Neuronal stem cell (in vitro differentiated cells): ENCODE measurements at regions not wholly inside any gene's neighbourhood (a gene's known extent, or its start where the extent isn't known, plus 50 kb on each side); places are given as distances from the start of the nearest gene placed in this dataset.

Experiments
- DNase-seq: peaks from one replicate; pipeline ENCODE4 v3.0.0-alpha.2; 2013; ENCODE audit warnings: low spot score
- H2AFZ ChIP-seq: one replicate; pipeline ENCODE4 v1.6.1; 2013; ENCODE audit warnings: mild to moderate bottlenecking, low read length, inconsistent platforms
- H2AK5ac ChIP-seq: 2 replicates; pipeline ENCODE4 v1.6.1; 2013; ENCODE audit warnings: low read depth, mild to moderate bottlenecking, inconsistent platforms, low read length, moderate library complexity, mixed read lengths
- H2BK120ac ChIP-seq: 2 replicates; pipeline ENCODE4 v1.6.1; 2013; ENCODE audit warnings: low read depth, mild to moderate bottlenecking, inconsistent platforms, low read length, moderate library complexity, mixed read lengths
- H2BK12ac ChIP-seq: one replicate; pipeline ENCODE4 v1.6.1; 2013; ENCODE audit warnings: low read length, inconsistent platforms
- H2BK15ac ChIP-seq: 2 replicates; pipeline ENCODE4 v1.6.1; 2013; ENCODE audit warnings: mild to moderate bottlenecking, low read length, inconsistent platforms, mixed read lengths
- H2BK5ac ChIP-seq: one replicate; pipeline ENCODE4 v1.6.1; 2013; ENCODE audit warnings: inconsistent platforms, mild to moderate bottlenecking, low read length, moderate library complexity
- H3K14ac ChIP-seq: one replicate; pipeline ENCODE4 v1.6.1; 2013; ENCODE audit warnings: low read length, inconsistent platforms
- H3K18ac ChIP-seq: 2 replicates; pipeline ENCODE4 v1.6.1; 2013; ENCODE audit warnings: low read length, inconsistent platforms
- H3K23ac ChIP-seq: 2 replicates; pipeline ENCODE4 v1.6.1; 2013; ENCODE audit warnings: low read depth, mild to moderate bottlenecking, mixed read lengths, low read length, inconsistent platforms; ENCODE audit not compliant: poor library complexity
- H3K27ac ChIP-seq: replicated peaks from 3 replicates; pipeline ENCODE4 v1.5.1; 2013; ENCODE audit warnings: low read length, inconsistent platforms
- H3K27me3 ChIP-seq, 3 experiments: 2 replicates each; pipeline ENCODE4 v1.6.1; 2013; ENCODE audit warnings: low read length in 3 of 3, mild to moderate bottlenecking in 2 of 3, inconsistent platforms in 1 of 3, low read depth in 1 of 3, mixed read lengths in 1 of 3, moderate library complexity in 1 of 3; ENCODE audit not compliant: control insufficient read depth in 3 of 3, insufficient read depth in 3 of 3
- H3K36me3 ChIP-seq, 2 donors: replicated peaks in 1 of 2; 2 replicates each; pipeline ENCODE4 v1.6.1; 2013; ENCODE audit warnings: low read length in 2 of 2; ENCODE audit not compliant: control insufficient read depth in 2 of 2, insufficient read depth in 2 of 2
- H3K4ac ChIP-seq: 2 replicates; pipeline ENCODE4 v1.6.1; 2013; ENCODE audit warnings: inconsistent platforms, mild to moderate bottlenecking, low read length, moderate library complexity
- H3K4me1 ChIP-seq, 2 donors: 1 replicate in 1 of 2; 2 replicates in 1 of 2; pipeline ENCODE4 v1.6.1; 2013; ENCODE audit warnings: low read length in 2 of 2, low read depth in 1 of 2; ENCODE audit not compliant: control insufficient read depth in 2 of 2, insufficient read depth in 1 of 2
- H3K4me2 ChIP-seq: one replicate; pipeline ENCODE4 v1.6.1; 2013; ENCODE audit warnings: mild to moderate bottlenecking, low read length, inconsistent platforms; ENCODE audit not compliant: insufficient read depth, poor library complexity, severe bottlenecking
- H3K4me3 ChIP-seq, 2 donors: 2 replicates each; pipeline ENCODE4 v1.5.1; 2013; ENCODE audit warnings: low read length in 2 of 2, mild to moderate bottlenecking in 2 of 2, inconsistent platforms in 1 of 2, moderate library complexity in 1 of 2
- H3K79me1 ChIP-seq: one replicate; pipeline ENCODE4 v1.6.1; 2013; ENCODE audit warnings: low read depth, mild to moderate bottlenecking, inconsistent platforms, low read length, moderate library complexity
- H3K9ac ChIP-seq: one replicate; pipeline ENCODE4 v1.6.1; 2013; ENCODE audit warnings: mild to moderate bottlenecking, low read depth, low read length, inconsistent platforms; ENCODE audit not compliant: poor library complexity
- H3K9me3 ChIP-seq, 2 donors: replicated peaks in 1 of 2; 2 replicates each; pipeline versions ENCODE3 to v1.6.1; 2013; ENCODE audit warnings: low read length in 2 of 2, mild to moderate bottlenecking in 2 of 2, inconsistent platforms in 1 of 2, low read depth in 1 of 2, mixed read lengths in 1 of 2, moderate library complexity in 1 of 2; ENCODE audit not compliant: control insufficient read depth in 2 of 2, insufficient read depth in 1 of 2
- H4K8ac ChIP-seq: one replicate; pipeline ENCODE4 v1.6.1; 2013; ENCODE audit warnings: low read depth, mild to moderate bottlenecking, inconsistent platforms, low read length, moderate library complexity
- H4K91ac ChIP-seq: one replicate; pipeline ENCODE4 v1.6.1; 2013; ENCODE audit warnings: low read length, low read depth, mild to moderate bottlenecking, inconsistent platforms; ENCODE audit not compliant: poor library complexity
- WGBS, 2 donors: extraction: QIAGEN DNeasy Blood & Tissue Kit; methylation state at CpG; one replicate each; pipeline ENCODE4 v1.1.7; 2013; ENCODE audit warnings: missing lambda C conversion rate in 2 of 2, mixed read lengths in 1 of 2; ENCODE audit not compliant: insufficient read length in 2 of 2, insufficient replicate concordance in 1 of 2; ENCODE audit errors: extremely low coverage in 2 of 2; 5-methylcytosine and 5-hydroxymethylcytosine counted together

DNA sequence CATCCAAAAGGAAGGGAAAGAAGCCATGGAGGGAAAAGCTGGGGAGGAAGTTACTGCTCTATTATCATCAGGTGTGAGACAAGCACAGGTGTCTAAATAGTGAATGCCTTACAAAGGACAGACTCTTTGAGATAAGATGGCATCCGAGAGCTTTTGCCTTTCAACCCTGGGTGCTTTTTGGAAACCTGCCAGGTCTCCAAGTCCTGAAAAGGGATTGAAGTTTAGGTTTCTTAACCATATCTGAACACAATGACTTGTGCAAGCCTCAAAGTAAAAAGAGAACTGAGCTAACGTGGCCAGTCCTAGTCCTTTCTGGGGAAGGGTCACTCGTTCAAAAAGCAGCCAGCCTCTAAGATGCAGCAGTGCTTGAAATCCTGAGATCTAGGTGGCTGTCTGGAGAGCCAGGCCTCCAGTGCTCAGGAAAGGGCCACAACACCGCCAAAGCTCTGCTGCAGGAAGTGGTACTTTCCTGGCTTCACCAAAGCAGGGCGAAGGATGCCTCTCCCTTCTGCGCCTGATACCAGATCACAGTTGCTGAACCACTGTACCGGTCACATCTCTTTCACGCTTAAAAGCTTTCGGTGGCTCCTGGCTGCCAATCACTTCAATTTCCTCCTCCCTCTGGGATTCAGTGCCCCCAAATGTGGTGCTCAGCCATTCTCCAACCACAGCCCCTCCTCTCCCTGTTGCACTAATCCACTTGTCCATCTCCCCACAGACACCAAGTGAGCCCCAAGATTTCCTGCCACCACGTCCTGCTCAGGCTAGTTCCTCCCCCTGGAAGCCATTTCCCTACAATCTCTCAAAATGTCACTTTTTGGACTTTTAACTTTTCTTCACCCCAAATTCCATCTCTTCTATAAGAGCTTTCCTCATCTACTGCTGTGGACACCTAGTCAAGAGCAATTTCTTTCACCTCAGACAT lies 104.1 kb upstream of the LPP start:
- no peak overlapping the region for H3K4ac ChIP-seq
- H3K36me3 ChIP-seq = no peaks in the 10 kb centered on the region
- no peak overlapping the region for H2AFZ ChIP-seq
- H3K4me1 ChIP-seq = peaks cover 3 to 13% of the 10 kb centered on the region in 2 donors
- H3K9ac ChIP-seq = no peak overlapping the region
- H2BK15ac ChIP-seq = no peak overlapping the region
- H3K23ac ChIP-seq = no peak overlapping the region
- no peak overlapping the region for H3K4me2 ChIP-seq
- H3K14ac ChIP-seq = no peak overlapping the region
- no peak overlapping the region for H3K18ac ChIP-seq
- H2AK5ac ChIP-seq = no peak overlapping the region
- H4K8ac ChIP-seq = no peak overlapping the region
- H2BK120ac ChIP-seq = no peak overlapping the region
- H3K27me3 ChIP-seq = peaks cover 0 to 7% (median 0%) of the 10 kb centered on the region in 3 experiments
- no peak overlapping the region for H3K4me3 ChIP-seq
- H2BK5ac ChIP-seq = no peak overlapping the region
- H4K91ac ChIP-seq = no peak overlapping the region
- no peaks in the 10 kb centered on the region for H3K9me3 ChIP-seq
- H3K79me1 ChIP-seq = no peaks in the 10 kb centered on the region
- WGBS, 2 donors = no CpG with 5 or more reads among the region's 10 CpGs
- H2BK12ac ChIP-seq = no peak overlapping the region
- no peak for DNase-seq
- no peak overlapping the region for H3K27ac ChIP-seq

- no peak for DNase-seq
- no CpG with 5 or more reads among the region's 8 CpGs for WGBS, 2 donors
- H3K4me1 ChIP-seq = peaks cover 3 to 13% of the 10 kb centered on the region in 2 donors
Measured at GRCh38 chr3:188051801-188052168, 102.2 kb upstream of the LPP start.

GRCh38 chr3:188052169-188053035 lies 101.6 kb upstream of the LPP start:
- Histone ChIP-seq H2BK15ac (no peak overlapping the region), H2AK5ac (no peak overlapping the region), H3K27ac (peak overlapping the region; percentile 24), H3K4me1 (peaks cover 3 to 13% of the 10 kb centered on the region in 2 donors), H3K9ac (no peak overlapping the region), H2AFZ (peak overlapping the region; percentile 78), H2BK12ac (peak overlapping the region; percentile 24), H3K9me3 (no peaks in the 10 kb centered on the region), H2BK120ac (no peak overlapping the region), H3K23ac (no peak overlapping the region), H3K4ac (no peak overlapping the region), H3K14ac (no peak overlapping the region), H4K91ac (peak overlapping the region; percentile 82), H3K36me3 (no peaks in the 10 kb centered on the region), H3K4me2 (no peak overlapping the region), H3K27me3 (peaks cover 0 to 2% (median 0%) of the 10 kb centered on the region in 3 experiments), H3K4me3 (no peak overlapping the region), H3K18ac (peak overlapping the region; percentile 86), H3K79me1 (no peaks in the 10 kb centered on the region), H2BK5ac (peak overlapping the region; percentile 40), H4K8ac (no peak overlapping the region)
- DNase-seq = peak; percentile 35
- no CpG with 5 or more reads among the region's 17 CpGs for WGBS, 2 donors

More at GRCh38 chr3:188051801-188052168, 102.2 kb upstream of the LPP start:
- Histone ChIP-seq H3K4ac (no peak overlapping the region), H2AK5ac (no peak overlapping the region), H2BK12ac (no peak overlapping the region), H3K9me3 (no peaks in the 10 kb centered on the region), H4K91ac (no peak overlapping the region), H3K23ac (no peak overlapping the region), H4K8ac (no peak overlapping the region), H2AFZ (peak overlapping the region; percentile 78), H3K27ac (peak overlapping the region; percentile 16), H3K4me2 (no peak overlapping the region), H3K79me1 (no peaks in the 10 kb centered on the region), H2BK5ac (peak overlapping the region; percentile 40), H2BK15ac (no peak overlapping the region), H3K4me3 (no peak overlapping the region), H3K14ac (no peak overlapping the region), H3K27me3 (peaks cover 0 to 4% (median 0%) of the 10 kb centered on the region in 3 experiments), H2BK120ac (no peak overlapping the region), H3K18ac (peak overlapping the region; percentile 61), H3K9ac (no peak overlapping the region), H3K36me3 (no peaks in the 10 kb centered on the region)

GRCh38 chr3:188053036-188053340 lies 101.0 kb upstream of the LPP start:
- H3K27ac ChIP-seq = no peak overlapping the region

More at GRCh38 chr3:188053036-188053340, 101.0 kb upstream of the LPP start:
- H2AFZ ChIP-seq = peak overlapping the region; percentile 78
- H2BK120ac ChIP-seq = no peak overlapping the region
- no peaks in the 10 kb centered on the region for H3K36me3 ChIP-seq
- no peak overlapping the region for H4K8ac ChIP-seq
- no peak overlapping the region for H2BK12ac ChIP-seq
- H3K4me2 ChIP-seq = no peak overlapping the region
- no peak overlapping the region for H2BK5ac ChIP-seq
- no peak overlapping the region for H3K18ac ChIP-seq
- no peak overlapping the region for H2AK5ac ChIP-seq
- no CpG with 5 or more reads among the region's 1 CpG for WGBS, 2 donors
- H3K27me3 ChIP-seq = no peaks in the 10 kb centered on the region
- H3K9ac ChIP-seq = no peak overlapping the region
- no peak overlapping the region for H3K23ac ChIP-seq
- H4K91ac ChIP-seq = no peak overlapping the region
- no peak overlapping the region for H3K14ac ChIP-seq
- DNase-seq = no peak
- no peaks in the 10 kb centered on the region for H3K79me1 ChIP-seq
- H2BK15ac ChIP-seq = no peak overlapping the region
- H3K9me3 ChIP-seq = no peaks in the 10 kb centered on the region
- H3K4me3 ChIP-seq = no peak overlapping the region
- H3K4ac ChIP-seq = no peak overlapping the region
- peaks cover 3 to 13% of the 10 kb centered on the region in 2 donors for H3K4me1 ChIP-seq
